HG03521 (cell line): ENCODE measurements at regions not wholly inside any gene's neighbourhood (a gene's known extent, or its start where the extent isn't known, plus 50 kb on each side); places are given as distances from the start of the nearest gene placed in this dataset.

Source experiments
- ATAC-seq: cut with Tn5 transposase; IDR thresholded peaks from one replicate; pipeline ENCODE4 v1.9.1; 2021; ENCODE audit warnings: mild to moderate bottlenecking, moderate library complexity; ENCODE audit not compliant: unreplicated experiment

DNA sequence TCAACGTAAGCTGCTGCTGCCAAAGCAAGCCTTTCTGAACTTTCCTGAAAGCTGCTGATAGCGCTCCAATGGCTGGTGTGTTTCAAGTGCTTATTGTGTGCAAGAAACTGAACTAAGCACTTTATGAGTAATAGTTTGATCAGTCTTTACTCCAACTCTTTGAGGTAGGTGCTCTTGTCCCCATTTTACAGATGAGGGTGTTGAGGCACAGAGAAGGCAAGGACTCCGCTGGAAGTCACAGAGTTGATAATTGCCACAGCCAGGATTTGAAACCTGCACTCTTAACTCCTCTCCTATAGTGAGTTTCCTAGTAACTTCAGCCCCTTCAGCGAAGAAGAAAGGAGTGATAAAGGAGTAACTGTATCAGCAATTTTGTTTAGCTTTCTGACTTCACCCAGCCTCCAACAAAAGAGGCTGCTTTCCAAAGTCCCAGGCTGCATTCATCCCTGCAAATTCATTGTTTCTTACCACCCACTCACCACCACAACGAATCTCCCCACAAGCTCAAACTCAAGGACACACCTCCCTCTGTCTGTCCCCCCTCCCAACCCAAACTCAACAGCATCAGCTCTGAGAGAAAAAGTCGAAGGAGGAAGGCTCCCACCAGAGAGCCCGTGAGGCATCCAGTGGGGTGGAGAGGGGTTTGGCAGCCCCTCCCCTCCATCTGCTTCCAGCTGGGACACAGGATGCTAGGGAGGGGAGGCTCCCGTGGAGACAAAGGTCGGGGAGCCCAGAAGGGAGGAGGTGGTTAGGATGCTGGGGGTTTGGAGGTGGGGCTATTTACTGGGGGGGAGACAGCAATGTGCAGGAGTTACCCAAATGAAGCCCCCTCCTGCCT, 139.6 kb downstream of the NAV1 start:
- no peak for ATAC-seq

DNA sequence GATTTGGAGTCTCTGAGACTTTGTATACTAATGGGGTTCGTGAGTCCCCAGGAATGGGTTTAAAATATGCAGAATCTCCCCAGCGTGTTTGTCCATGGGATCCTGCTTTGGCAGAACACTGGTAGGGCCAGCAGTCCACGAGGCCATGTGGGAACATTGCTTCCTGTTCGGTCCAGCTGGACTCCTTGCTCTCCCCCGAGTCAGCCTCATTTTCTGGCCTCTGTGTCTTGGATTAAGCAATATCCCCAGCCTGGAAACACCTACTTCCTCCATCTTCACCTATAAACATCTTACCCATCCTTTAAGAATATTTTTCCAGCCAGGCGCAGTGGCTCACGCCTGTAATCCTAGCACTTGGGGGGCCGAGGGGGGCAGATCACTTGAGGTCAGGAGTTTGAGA, 142.4 kb downstream of the NAV1 start:
- no peak for ATAC-seq

DNA sequence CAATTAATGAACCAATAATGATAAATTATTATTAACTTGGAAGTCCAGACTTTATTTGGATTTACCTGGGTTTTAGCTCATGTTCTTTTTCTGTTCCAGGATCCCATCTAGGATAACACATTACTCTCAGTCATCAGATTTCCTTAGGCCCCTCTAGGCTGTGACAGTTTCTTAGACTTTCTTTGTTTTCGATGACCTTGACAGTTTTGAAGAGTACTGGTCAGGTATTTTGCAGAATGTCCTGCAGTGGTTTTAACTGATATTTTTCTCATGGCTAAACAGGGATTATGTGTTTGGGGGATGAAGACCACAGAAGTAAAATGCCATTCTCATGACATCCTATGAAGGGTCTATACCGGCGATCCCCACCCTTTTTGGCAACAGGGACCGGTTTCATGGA, 144.0 kb downstream of the NAV1 start:
- ATAC-seq: no peak

DNA sequence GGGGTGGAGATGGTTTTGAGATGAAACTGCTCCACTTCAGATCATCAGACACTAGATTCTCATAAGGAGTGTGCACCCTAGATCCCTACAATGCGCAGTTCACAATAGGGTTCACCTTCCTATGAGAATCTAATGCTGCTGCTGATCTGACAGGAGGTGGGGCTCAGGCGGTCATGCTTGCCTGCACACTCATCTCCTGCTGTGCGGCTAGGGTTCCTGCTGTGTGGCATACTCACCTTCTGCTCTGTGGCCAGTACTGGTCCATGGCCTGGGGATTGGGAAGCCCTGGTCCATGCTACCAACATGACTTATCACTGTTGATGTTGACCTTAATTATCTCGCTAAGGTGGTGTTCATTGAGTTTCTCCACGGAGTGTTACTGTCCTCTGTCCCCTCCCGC, 144.5 kb downstream of the NAV1 start:
- no peak for ATAC-seq

DNA sequence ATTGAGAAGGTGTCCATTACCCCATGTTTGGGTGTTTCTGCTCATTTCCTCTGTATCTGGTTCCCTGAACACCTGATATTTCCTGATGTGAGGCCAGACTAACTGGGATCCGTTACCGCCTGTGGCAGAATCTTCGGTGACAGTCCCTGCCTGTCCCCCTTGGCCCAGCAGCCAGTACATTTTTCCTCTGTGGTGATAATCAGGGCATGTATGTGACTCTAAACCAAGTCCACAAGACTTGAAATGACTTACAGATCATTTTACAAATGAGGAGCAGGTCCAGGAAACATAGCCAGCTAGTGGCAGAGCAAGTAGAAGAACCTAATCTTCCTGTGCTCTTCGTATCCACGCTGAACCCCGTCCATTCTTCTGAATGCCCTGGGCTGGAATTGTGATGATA, 143.5 kb upstream of the IPO9 start:
- no peak for ATAC-seq

DNA sequence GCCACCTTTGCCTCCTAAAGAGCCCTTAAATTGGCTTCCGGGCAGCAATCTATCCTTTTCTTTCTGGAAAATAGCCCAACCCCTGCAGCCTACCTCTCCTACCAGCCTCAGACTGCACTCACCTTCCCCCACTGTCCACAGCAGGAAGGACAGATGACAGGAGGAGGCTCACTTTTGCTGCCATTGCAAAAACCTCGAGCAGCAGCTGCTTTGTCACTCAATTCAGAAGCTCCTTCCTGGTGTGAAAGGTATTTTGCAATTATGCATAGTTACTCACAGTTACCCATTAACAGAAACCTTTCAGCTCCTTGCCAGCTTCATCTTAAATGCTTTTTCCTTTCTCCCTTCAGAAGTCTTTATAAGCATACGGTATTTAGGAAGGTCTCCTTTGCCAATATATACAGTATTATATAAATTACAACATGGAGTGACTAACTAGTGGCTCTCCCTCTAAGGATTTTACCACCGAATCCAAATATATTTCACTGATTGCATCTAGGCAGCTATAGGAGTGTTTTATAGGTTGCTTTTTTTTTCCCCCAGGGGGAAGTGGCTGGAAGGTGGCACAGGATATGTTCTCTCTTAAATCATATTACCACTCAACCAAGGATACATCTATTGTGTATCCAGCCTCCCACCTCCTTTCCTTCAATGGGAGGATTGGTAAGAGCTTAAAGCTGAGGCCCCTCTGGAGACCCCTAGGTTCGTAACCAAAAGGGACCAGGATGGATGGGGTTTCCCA, 142.1 kb upstream of the IPO9 start:
- ATAC-seq: no peak

DNA sequence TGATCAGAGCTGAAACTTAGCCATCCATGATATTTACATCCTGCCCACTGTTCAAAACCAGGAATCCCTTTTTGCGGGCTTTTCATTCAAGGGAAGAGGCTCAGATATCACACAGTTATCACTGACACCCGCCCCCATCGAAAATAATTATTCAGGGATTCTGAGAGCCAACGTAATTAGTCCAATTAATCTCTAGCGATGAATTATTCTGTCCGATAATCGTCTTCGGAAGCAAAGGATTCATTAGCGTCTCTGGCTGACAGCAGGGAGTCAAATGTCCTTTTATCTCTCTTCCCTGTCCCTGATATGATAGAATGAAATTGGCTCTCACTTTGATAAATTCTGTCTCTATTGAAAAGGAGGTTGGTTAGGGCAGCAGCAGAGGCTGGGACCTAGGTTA, 140.4 kb upstream of the IPO9 start:
- no peak for ATAC-seq

DNA sequence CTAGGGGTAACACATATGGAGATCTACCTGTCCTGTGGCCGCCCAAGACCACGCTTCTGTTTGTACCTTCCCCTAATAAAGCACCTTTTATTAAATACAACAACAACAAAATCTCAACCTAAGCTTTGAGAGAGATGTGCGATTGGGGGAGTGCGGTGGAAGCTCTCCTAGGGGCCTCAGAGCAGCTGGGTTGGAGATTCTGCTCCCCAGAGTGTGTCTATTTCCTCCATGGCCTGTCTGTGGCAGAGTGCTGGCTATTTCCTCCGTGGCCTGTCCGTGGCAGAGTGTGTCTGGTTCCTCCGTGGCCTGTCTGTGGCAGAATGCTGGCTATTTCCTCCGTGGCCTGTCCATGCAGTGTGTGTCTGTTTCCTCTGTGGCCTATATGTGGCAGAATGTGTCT, 139.3 kb upstream of the IPO9 start:
- no peak for ATAC-seq

DNA sequence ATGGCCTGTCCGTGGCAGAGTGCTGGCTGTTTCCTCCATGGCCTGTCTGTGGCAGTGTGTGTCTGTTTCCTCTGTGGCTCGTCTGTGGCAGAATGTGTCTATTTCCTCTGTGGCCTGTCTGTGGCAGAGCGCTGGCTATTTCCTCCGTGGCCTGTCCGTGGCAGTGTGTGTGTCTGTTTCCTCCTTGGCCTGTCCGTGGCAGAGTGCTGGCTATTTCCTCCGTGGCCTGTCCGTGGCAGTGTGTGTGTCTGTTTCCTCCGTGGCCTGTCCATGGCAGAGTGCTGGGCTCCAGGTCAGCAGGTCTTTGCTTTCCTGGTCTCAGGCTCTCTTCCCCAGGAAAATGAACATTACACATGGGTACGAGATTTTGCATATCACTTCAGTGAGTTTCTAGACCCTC, 138.4 kb upstream of the IPO9 start:
- no peak for ATAC-seq

DNA sequence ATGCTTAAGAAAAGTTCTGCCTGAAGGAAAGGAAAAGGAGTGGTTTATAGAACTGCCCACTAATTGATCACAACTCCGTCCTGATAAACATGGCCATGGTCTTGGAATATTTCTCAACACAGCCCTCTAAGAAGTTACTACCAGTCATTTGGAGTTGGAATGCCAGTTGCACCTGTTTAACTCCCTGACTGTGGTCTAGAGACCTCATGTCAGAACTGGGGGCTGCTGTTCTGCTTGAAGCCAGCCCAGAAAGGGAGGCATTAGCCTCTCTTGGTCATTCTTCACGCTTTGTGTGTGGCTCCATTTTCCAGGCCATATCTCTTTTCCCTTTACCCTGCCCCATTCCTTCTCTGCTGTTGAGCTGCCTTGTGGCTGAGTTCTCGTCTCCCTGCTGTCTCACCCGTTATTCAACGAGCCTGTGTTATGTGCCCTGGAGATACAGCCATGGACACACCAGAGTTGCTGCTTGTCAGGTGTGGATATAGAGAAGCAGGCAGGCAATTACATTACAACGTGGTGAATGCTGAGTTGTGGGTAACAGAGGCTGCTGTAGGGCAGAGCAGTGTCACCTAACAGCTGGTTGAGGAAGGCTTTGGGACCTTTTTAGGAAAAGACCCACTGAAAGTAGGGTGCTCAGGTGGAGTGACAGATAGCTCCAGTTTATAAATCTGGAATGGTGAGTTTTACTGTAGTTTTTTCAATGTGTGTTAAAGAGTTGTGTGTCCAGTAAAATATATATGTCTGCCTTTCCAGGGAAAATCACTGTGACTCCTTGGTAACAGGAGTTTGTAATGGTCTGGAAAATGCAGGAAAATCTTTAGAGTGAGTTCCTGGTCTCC, 137.0 kb upstream of the IPO9 start:
- ATAC-seq: no peak

DNA sequence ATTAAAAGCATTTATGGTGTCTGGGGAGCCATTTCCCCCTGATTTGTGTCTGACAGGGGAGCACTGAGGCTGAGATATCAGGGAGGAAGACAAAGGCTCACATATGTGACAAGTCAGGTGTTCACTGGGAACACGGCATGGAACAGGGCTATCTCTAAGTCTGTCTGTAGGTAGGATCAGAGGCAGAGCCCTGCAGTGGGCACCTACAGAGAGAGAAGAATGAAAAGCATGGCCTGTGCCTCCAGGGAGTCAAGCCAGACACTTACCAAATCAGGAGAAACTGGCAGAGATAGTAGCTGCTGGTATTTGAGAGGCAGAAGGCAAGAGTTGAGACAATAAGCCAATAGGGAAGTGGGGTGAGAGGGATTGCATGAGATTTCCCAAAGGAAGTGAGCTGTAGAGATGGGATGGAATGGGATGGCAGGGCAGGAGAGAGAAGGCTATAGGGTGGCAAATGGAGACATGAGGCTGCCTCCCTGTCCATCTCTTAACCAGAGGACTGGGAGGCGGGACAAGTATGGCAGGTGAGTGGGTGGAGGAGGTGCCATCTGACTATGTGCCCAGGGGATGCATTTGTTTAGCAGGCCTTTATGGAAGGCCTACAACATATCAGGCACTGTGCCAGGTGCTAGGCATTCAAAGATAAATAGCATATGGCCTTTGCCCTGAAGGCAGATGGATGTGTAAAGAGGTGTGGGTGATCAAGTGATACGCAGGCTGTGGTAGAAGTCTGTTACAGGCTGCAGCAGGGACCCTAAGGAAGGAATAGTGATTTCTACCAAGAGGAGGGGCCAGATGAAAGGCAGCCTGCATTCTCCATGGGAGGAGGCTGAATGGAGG, 136.2 kb upstream of the IPO9 start:
- ATAC-seq: no peak

DNA sequence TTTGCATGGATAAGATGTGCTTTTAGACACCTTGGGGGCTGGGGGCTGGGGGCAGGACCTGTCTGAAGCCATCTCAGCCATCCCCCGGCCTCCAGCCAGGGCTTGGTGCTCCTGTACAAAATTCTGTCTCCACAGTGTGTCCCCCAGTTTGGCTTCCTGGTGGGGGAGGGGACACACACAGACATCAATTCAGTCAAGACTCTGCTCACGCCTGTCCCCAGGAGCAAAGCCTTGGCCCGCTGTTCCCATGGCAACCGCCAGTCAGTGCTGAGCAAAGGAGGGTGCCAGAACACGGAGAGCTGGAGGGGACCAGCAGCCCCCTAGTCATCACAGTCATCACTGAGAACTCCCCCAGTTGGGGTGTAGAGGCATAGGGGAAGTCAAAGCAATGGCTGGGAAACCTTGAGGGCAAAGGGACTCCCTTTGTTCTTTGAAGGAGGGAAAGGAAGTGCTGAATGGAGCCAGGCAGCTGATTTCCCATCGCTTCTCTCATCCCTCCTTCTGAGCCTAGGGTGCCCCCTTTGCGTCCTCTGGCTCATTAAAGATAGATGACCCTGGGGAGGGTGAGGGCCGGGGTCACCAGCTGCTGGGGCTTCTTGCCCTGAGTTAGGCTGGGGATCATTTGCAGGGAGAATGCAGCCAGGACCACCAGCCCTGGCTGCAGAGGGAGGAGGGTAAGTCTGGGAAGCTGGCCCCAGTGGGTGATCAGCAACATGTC, 134.9 kb upstream of the IPO9 start:
- no peak for ATAC-seq

DNA sequence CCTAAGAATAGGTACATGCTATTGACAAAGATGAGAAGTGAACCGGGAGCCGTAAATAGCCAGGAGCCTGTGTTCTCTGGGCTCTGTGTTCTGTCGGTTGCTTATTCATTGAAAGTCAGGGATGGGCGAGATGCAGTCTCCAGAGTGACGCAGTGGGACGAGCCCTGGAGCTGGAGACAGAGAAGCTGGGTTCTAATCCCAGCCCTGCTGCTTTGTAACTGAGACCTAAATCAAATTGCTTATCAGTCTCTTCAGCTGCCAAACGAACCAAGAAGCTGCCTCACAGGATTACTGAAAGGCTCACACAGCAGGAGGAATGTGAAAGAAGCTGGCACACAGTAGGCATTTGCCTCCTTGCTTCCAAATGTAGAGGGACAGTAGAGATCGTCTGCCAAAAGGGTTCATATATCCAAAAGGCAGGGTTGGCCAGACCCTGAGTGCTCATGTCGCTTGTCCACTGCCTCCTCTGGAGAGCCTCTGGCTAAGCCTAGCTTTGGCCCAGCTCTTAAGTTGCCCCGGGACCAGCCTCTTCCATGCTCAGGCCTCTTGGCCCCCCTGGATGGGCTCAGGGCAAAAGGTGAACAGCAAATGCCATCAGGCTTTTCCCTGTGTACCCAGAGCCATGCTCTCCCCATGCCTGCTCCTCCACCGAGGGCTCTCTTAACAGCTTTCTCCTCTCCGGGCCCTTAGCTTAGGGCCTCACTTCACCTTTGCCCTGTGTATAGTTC, 134.2 kb upstream of the IPO9 start:
- ATAC-seq: no peak

DNA sequence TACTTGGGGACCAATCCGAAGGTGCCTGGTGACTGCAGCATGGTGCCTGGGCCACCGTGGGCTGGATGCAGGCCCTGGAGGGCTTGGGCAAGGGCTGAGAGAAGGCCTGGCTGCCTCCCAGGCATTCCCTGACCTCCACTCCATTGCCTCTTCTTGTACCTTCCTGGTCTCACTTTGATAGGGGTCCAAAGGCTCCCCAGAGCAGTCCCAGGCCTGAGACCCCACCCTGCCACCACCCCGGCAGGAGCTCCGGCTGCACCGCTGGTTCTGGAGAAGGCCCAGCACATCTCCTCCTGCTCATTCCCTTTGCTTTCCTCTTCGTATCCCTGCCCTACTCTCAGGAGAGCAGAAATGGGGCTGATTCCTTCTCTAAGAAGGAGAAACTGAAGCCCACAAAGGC, 133.3 kb upstream of the IPO9 start:
- ATAC-seq: no peak

DNA sequence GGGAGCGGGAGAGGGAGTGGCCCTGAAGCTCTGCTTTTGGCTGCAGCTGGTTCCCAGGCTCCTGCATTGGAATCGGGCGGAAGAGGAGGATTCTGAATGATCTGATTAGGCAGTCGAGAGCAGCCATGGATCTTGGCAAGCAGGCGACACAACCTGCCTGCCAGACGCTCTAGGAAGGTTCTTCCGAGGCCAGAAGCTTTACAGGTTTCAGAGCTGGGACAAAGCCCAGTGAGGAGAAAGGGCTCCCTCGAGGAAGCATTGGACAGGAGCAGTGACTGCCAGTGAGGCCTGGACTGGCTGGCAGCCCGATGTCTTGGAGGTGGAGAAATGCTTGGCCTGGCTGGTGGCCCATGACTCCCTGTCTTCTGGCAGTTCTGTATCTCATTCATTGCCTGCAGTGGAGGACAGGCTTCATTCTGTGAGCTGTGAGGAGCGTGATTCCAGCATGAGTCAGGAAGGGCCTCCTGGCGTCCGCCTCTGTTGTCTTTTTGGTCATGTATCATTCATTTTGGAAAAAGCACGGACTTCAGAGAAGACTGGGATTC, 132.7 kb upstream of the IPO9 start:
- no peak for ATAC-seq

DNA sequence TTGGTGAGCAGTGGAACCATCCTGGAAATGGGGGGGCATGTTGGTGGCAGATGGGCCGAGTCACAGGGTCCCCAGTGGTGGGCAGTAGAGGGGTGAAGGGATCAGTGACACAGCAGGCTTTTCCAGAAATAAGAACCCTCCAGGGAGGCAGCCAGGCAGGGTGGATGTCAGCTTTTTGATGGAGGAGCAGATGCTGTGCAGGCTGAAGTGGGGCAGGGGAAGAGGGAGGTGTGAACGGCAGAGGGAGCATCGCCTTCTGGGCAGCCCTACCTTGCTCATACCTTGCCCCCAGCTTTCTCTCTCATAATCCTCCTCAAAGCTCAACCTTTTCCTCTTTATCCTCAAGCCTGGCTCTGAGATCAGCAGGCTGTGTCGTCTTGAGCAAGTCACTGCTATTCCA, 131.8 kb upstream of the IPO9 start:
- ATAC-seq: no peak

DNA sequence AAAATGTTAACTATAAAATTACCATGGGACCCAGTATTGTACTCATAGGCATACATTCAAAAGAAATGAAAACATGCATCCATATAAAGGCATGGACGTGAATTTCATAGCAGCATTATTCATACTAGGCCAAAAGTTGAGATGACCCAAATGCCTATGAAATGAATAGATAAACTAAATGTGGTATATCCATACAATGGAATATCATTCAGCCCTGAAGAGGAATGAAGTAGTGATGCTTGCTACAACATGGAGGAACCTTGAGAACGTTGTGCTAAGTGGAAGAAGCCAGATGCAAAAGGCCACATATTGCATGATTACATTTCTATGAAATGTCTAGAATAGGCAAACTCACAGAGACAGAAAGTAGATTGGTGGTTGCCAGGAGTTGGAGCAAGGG, 127.1 kb upstream of the IPO9 start:
- ATAC-seq: no peak

DNA sequence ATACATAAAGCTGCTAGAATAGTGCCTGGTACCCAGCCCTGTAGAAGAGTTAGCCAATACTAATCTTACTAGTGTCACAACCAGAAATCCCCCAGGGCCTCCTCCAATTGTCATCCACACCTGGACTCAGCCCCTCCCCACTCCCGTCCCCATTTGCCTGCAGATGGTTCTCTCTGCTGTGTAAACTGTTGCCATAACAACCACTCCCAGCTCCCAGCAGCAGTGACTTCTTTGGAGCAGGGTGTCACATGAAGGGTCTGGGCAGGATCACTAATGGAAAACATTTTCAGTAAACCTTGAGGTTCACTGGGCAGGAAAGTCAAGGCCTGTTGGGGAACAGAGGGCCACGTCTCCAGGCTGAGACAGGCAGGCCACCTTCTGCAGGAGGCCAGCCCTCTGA, 126.0 kb upstream of the IPO9 start:
- ATAC-seq: no peak
